Posterior cingulate gyrus (tissue), 11 donors: ENCODE measurements at regions not wholly inside any gene's neighbourhood (a gene's known extent, or its start where the extent isn't known, plus 50 kb on each side); places are given as distances from the start of the nearest gene placed in this dataset.

Source experiments
- DNase-seq, 10 donors: peaks; one replicate each; pipeline versions ENCODE4 v3.0.0 to v3.0.0-alpha.2; 2020 to 2021; ENCODE audit warnings: mixed read lengths in 3 of 10
- intact Hi-C: fragments of 100-400 bp; cut with DNase I; formaldehyde crosslinking; loops from one replicate; pipeline ENCODE4 v1.15.1; 2023

DNA sequence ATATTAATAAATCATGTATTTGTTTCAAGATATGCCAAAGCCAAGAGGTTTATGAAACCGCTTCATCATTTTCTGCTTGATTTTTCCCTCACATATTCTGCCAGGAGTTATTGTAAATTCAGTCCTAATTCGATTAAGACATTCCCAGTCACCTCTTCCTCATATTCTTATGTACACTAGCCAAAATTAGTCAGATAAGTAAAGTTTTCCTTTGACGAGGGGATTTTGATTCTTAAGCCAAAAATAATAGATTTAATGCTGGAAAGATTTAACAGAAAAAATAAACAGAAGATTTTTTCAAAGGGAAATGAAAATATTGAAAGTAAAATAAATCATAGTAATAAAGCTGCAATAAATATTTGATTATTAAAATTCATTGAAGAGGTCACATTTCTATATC lies 51.0 kb upstream of the VEGFC start:
- DNase-seq = no peak
- intact Hi-C loops = no loop called here

- intact Hi-C loops = no loop called here
Observed at GRCh38 chr4:176844448-176844847, 51.7 kb upstream of the VEGFC start.

GRCh38 chr4:176845636-176846035 lies 52.9 kb upstream of the VEGFC start:
- intact Hi-C loops = no loop called here
- DNase-seq = no peak

More at GRCh38 chr4:176844448-176844847, 51.7 kb upstream of the VEGFC start:
- no peak for DNase-seq

DNA sequence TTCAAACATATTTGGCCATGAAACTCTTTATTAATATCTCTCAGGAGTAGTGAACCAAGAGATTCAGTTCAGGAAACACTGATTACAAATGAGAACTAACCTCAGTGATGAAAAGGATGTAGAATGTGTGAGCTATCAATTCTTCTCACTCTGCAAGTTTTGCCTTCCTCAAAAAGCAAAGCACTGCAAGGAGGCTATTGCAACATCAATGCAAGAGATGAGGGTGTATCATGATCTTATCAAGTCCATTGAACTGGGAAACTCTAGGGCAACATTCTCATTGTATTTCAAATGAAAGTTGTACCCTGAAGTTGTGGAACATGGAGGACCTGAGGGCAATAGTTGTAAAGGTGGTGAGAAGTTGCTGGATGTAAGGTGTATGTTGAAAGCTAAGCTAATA lies 56.4 kb upstream of the VEGFC start:
- intact Hi-C loops = no loop called here

DNA sequence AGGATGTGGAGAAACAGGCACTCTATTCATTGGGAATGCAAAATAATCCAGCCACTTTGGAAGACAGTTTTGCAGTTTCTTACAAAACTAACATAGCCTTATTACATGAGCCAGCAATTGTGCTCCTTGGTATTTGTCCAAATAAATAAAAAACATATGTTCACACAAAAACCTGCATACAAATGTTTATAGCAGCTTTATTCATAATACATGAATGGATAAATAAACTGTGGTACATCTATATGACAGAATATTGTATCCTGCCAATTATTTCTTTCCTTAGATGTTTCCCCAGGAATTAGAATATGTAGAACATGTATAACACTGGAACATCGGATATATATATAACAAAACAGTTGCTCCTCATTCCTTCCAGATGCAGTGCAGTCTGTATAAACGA lies 57.7 kb upstream of the VEGFC start:
- DNase-seq = no peak

More for the DNA sequence above, 56.4 kb upstream of the VEGFC start:
- no peak for DNase-seq

DNA sequence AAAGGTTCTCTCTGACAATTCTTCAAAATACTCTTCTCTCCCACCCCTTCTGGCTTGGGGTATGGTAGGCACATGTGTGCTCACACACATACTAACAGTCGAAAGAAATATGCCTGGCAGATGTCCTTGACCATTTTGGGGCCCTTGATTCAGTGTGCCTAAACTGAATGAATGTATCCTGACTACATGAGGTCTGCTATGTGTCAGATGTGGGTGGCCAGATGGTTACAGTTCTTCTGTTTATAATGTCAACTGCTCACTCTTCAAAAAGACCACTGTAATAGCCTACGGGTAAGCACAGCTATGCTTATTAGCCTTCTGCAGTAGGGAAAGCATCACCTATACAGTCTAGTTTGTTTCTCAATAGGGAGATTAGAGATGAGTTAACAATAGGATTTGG lies 63.7 kb upstream of the VEGFC start:
- no peak for DNase-seq
- intact Hi-C loops = loop anchor here (2.0 kb wide), 1 partner anchor 48 kb away; no protein-coding TSS in a partner anchor

More for the DNA sequence above, 57.7 kb upstream of the VEGFC start:
- intact Hi-C loops = no loop called here

GRCh38 chr4:176858839-176859238 lies 66.1 kb upstream of the VEGFC start:
- intact Hi-C loops = no loop called here
- no peak for DNase-seq

GRCh38 chr4:176864238-176864637 lies 71.5 kb upstream of the VEGFC start:
- intact Hi-C loops = no loop called here
- DNase-seq = no peak

GRCh38 chr4:176868676-176869075 lies 76.0 kb upstream of the VEGFC start:
- intact Hi-C loops = no loop called here

DNA sequence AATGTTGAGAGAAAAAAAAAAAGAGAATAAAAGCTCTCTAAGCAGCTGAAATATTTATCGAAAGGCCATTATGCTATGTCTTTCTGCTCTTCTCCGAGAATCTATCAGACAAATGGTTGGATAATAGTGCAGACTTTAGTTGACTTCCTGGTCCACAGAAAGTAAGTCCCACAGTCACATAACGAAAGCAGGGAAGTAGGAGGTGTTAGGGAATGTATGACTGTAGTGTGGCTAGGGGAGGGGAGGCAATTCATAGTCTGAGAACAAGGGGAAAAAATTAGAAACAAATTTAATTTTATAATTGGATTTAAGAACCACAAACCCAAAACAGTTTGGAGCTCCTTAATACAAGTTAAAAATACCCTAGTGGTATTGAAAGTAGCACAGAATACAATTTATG lies 79.7 kb upstream of the VEGFC start:
- intact Hi-C loops = no loop called here
- DNase-seq = no peak

More at GRCh38 chr4:176868676-176869075, 76.0 kb upstream of the VEGFC start:
- DNase-seq = no peak

- no peak for DNase-seq
- intact Hi-C loops = no loop called here
Observed at GRCh38 chr4:176874721-176875445, 82.2 kb upstream of the VEGFC start.

DNA sequence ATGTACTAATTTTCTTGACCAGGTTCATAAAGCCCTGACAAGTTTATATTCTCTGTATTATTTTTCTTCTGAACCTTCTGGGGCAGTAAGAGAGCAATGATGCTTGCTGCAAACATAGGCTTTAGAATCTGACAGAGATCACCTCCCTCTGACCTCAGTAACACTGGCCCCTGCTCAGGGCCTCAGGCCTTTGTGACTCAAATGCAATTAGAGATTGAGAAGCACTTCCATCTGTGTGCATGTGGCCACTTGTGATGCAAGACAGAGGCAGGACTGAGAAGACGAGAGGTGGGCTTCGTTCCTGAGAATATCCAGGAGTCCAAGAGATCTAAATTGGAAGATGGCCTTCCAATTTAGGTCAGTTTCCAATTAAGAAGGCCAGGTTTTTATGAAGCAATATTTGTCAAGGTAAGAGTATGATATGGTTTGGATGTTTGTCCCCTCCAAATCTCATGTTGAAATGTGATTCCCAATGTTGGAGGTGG lies 82.8 kb upstream of the VEGFC start:
- intact Hi-C loops = no loop called here
- peak in 1 of 10 donors; percentile 47 for DNase-seq

DNA sequence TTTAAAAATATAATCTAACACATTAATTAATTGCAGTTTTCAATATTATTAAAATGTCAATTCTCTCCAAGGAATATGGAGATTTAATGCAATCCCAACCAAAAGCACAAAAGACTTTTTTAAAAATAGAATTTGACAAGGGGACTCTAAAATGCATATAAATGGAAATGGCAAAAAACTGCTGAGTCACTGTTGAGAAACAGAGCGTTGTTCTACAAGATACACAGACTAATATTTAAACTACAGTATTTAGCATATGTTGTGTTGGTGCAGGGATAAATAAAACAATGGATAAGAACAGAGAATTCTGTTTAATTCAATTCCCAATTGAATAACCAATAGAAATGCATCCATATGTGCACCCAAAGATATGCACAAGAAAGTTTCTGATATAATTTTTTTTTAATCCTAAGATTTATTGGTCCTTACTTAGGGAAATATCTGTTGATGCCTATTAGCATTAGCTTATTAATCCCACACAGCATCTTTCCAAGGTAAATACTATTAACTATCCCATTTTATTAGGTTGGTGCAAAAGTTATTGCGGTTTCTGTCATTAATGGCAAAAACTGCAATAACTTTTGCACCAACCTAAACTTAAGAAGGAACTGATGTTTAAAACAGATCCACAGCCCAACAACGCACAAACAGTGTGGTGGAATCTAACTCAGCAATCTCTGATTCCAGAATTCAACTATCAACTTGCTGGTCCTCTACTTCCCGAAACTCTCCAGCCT lies 86.8 kb upstream of the VEGFC start:
- DNase-seq = no peak
- intact Hi-C loops = no loop called here

DNA sequence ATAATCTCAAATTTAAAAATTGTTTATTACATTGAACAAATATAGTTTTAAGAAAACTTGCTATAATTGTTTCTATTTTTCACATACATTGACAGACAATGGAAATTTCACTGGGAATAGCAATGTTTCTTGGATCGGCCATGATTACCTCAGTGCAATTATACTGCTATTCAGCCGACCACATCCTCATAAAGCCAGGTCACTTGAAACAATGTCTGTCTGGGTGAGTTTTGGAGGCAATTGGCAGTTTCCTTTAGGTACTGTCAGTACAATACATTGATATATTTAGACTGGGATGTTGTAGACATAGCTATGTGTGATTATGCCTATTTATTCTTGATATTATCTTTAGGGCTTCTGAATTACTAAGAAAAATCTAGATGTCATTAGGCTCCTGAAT lies 89.5 kb upstream of the VEGFC start:
- intact Hi-C loops = no loop called here
- no peak for DNase-seq

- intact Hi-C loops = no loop called here
- DNase-seq = no peak
Observed at GRCh38 chr4:176883108-176883550, 90.4 kb upstream of the VEGFC start.

GRCh38 chr4:176883681-176884418 lies 91.1 kb upstream of the VEGFC start:
- DNase-seq = no peak

DNA sequence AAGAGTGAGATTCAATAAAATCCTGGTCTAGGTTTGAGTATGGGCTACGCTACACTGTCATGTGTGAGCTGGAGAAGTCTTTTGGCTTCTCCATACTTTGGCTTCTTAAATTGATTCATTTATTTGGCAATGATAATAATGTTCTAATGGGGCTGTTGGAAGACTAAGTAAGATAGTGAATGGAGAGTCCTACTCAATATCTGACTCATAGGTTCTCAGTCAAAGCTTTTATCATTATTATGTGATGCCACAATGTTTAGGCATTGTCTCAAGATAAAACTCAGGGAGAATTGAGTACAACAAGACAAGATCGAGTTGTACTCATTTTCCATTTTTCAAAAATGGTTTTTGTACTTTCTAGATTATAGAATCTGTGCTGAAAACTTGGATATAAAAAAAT lies 92.5 kb upstream of the VEGFC start:
- DNase-seq = no peak
- intact Hi-C loops = no loop called here

More at GRCh38 chr4:176883681-176884418, 91.1 kb upstream of the VEGFC start:
- intact Hi-C loops = no loop called here

DNA sequence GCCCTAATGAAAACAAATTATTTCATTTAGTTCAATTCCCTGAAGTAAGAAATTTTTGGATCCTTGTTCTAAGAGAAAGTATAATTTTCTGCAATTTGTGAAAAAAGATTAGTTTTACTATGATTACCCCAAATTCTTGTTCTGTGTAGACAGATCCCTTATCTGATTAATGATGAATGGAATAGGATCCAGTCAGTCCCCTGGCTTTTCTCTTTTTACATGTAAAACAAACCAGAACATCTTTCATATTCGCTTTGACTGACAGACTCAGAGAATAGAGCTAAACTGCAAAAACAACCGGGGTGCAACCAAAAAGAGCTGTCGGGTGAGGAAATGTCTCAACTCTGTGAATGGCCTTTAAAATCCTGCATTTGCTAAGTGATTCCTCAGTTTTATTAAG lies 93.4 kb upstream of the VEGFC start:
- intact Hi-C loops = no loop called here
- no peak for DNase-seq

GRCh38 chr4:176889776-176890175 lies 97.1 kb upstream of the VEGFC start:
- intact Hi-C loops = no loop called here
- no peak for DNase-seq

DNA sequence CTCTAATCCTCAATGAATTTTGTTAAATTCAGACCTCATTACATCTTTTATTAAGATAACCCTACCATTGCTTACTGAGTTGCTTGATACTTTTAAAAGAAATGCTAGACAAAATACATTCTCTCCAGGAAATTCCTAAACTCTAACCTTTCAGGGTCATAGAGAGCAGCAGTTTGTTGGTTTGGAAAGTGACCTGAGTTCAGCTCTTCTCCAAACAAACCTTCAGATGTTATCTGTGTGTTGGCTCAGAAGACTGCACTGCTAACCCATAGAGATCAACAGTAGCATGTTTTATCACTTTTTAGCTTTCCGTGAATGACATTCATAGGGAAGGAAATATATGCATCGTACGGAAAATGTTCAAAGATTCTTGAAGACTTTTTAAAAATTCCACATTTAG lies 101.8 kb upstream of the VEGFC start:
- intact Hi-C loops = no loop called here

DNA sequence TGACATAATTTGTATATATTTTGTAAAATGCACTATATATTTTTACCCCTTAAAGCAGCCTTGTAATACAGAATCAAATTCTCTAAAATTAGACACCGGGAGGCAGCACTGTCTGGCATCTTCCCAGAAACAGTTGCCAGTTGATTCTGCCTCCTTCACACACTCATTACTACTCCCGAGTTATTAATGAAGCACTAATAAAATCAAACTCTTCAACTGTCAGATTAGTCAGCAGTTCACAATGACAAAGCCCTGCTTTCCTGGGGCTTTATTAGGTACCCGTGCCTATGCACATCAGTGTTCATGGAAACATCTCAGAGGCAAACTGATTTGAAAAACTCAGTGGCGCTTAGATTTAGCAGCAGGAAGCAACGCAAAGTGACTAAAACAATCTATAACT lies 103.5 kb upstream of the VEGFC start:
- DNase-seq = no peak
- intact Hi-C loops = no loop called here

More for the DNA sequence above, 101.8 kb upstream of the VEGFC start:
- DNase-seq = no peak
